GM23338 (cell line): ENCODE measurements at regions not wholly inside any gene's neighbourhood (a gene's known extent, or its start where the extent isn't known, plus 50 kb on each side); places are given as distances from the start of the nearest gene placed in this dataset.

Source experiments
- ATAC-seq: fragments of 200-7000 bp; cut with Tn5 transposase; 3 replicates; pipeline ENCODE4 v1.9.1; 2020
- DNase-seq: peaks from one replicate; pipeline ENCODE4 v3.0.0-alpha.2; 2015; ENCODE audit warnings: low spot score
- H2AFZ ChIP-seq: fragments of 200-600 bp; sonication (generic); 2 replicates; pipeline ENCODE4 v1.8.0; 2016; ENCODE audit warnings: antibody characterized with exemption, mild to moderate bottlenecking, moderate library complexity
- H3F3A ChIP-seq: fragments of 200-600 bp; sonication (generic); replicated peaks from 2 replicates; pipeline ENCODE4 v1.8.0; 2017; ENCODE audit warnings: antibody characterized with exemption, mixed run types, low read depth
- H3K27ac ChIP-seq: fragments of 200-600 bp; sonication (generic); 2 replicates; pipeline ENCODE4 v1.6.1; 2016; ENCODE audit warnings: low read depth
- H3K27me3 ChIP-seq: fragments of 200-600 bp; sonication (generic); 2 replicates; pipeline ENCODE4 v1.8.0; 2016; ENCODE audit warnings: mild to moderate bottlenecking, mixed run types, moderate library complexity; ENCODE audit not compliant: insufficient read depth
- H3K36me3 ChIP-seq: fragments of 200-600 bp; sonication (generic); 2 replicates; pipeline ENCODE4 v1.8.0; 2016; ENCODE audit warnings: mild to moderate bottlenecking; ENCODE audit not compliant: insufficient read depth
- H3K4me1 ChIP-seq: fragments of 200-600 bp; sonication (generic); 2 replicates; pipeline ENCODE4 v1.8.0; 2016; ENCODE audit warnings: mild to moderate bottlenecking, moderate library complexity; ENCODE audit not compliant: insufficient read depth
- H3K4me2 ChIP-seq: fragments of 200-600 bp; sonication (generic); 2 replicates; pipeline ENCODE4 v1.7.1; 2017; ENCODE audit warnings: mixed run types
- H3K4me3 ChIP-seq: fragments of 200-600 bp; sonication (generic); 2 replicates; pipeline ENCODE4 v1.6.1; 2016; ENCODE audit warnings: mixed run types
- H3K79me2 ChIP-seq: fragments of 200-600 bp; sonication (generic); replicated peaks from 2 replicates; pipeline ENCODE4 v1.8.0; 2017; ENCODE audit warnings: mild to moderate bottlenecking; ENCODE audit not compliant: insufficient read depth
- H3K9me2 ChIP-seq: fragments of 200-600 bp; sonication (generic); 2 replicates; pipeline ENCODE4 v1.8.0; 2017; ENCODE audit not compliant: insufficient read depth
- H4K20me1 ChIP-seq: fragments of 200-600 bp; sonication (generic); replicated peaks from 2 replicates; pipeline ENCODE4 v1.8.0; 2017; ENCODE audit warnings: mild to moderate bottlenecking; ENCODE audit not compliant: insufficient read depth
- H3K27ac Mint-ChIP-seq: 2 replicates; pipeline ENCODE4 v1.8.0; 2020; ENCODE audit warnings: inconsistent platforms, mild to moderate bottlenecking, moderate library complexity, mixed read lengths
- H3K27me3 Mint-ChIP-seq: 3 replicates; pipeline ENCODE4 v1.8.0; 2022; ENCODE audit warnings: low read depth, mild to moderate bottlenecking, moderate library complexity, mixed read lengths, inconsistent platforms; ENCODE audit not compliant: insufficient read depth, poor library complexity
- H3K36me3 Mint-ChIP-seq: 3 replicates; pipeline ENCODE4 v1.8.0; 2021; ENCODE audit warnings: low read depth, mild to moderate bottlenecking, inconsistent platforms, moderate library complexity, mixed read lengths
- H3K4me1 Mint-ChIP-seq: 3 replicates; pipeline ENCODE4 v1.8.0; 2020; ENCODE audit warnings: mild to moderate bottlenecking, inconsistent platforms, mixed read lengths
- H3K4me3 Mint-ChIP-seq: 3 replicates; pipeline ENCODE4 v1.8.0; 2021; ENCODE audit warnings: moderate library complexity, mild to moderate bottlenecking, inconsistent platforms, mixed read lengths
- H3K9me3 Mint-ChIP-seq: 3 replicates; pipeline ENCODE4 v1.8.0; 2020; ENCODE audit warnings: moderate library complexity, mild to moderate bottlenecking, inconsistent platforms, mixed read lengths
- CREB1 ChIP-seq: fragments of 250-450 bp; sonication (Bioruptor Pico); IDR thresholded peaks from 2 replicates; pipeline ENCODE4 v1.5.0; 2020; ENCODE audit warnings: low read depth, mild to moderate bottlenecking, moderate library complexity
- EZH2 ChIP-seq: fragments of 200-600 bp; sonication (generic); IDR thresholded peaks from one replicate; pipeline ENCODE4 v1.8.0; 2017; ENCODE audit warnings: antibody characterized with exemption, mild to moderate bottlenecking, low read depth; ENCODE audit not compliant: unreplicated experiment
- EZH2phosphoT487 ChIP-seq: fragments of 200-600 bp; sonication (generic); IDR thresholded peaks from one replicate; pipeline ENCODE4 v1.8.1; 2018; ENCODE audit warnings: antibody characterized with exemption; ENCODE audit not compliant: unreplicated experiment
- POLR2AphosphoS5 ChIP-seq: IDR thresholded peaks from 2 replicates; pipeline ENCODE4 v1.6.1; 2016; ENCODE audit warnings: antibody characterized with exemption, low read depth
- ZNF114 ChIP-seq: fragments of 250-450 bp; sonication (Bioruptor Pico); IDR thresholded peaks from 2 replicates; pipeline ENCODE4 v1.5.0; 2020; ENCODE audit warnings: mild to moderate bottlenecking, moderate library complexity
- ZNF331 ChIP-seq: fragments of 250-450 bp; sonication (Bioruptor Pico); IDR thresholded peaks from 2 replicates; pipeline ENCODE4 v1.5.0; 2020; ENCODE audit warnings: low read depth, mild to moderate bottlenecking, moderate library complexity
- TF ChIP-seq, protein P1 (sequence below), 2 experiments: fragments of 200-600 bp in 1 of 2; sonication (generic) in 1 of 2; conservative IDR thresholded peaks; 2 replicates each; pipeline versions ENCODE4 v1.5.1 to v1.6.1; 2016 to 2017; ENCODE audit warnings: antibody characterized with exemption in 2 of 2, low read depth in 2 of 2, mild to moderate bottlenecking in 2 of 2, moderate library complexity in 1 of 2
- TF ChIP-seq, protein P2 (sequence below): IDR thresholded peaks from 2 replicates; pipeline ENCODE4 v1.6.1; 2016; ENCODE audit warnings: antibody characterized with exemption
- TF ChIP-seq, protein P3 (sequence below): fragments of 250-450 bp; sonication (Bioruptor Pico); IDR thresholded peaks from 2 replicates; pipeline ENCODE4 v1.5.0; 2020; ENCODE audit warnings: mild to moderate bottlenecking, moderate library complexity

DNA sequence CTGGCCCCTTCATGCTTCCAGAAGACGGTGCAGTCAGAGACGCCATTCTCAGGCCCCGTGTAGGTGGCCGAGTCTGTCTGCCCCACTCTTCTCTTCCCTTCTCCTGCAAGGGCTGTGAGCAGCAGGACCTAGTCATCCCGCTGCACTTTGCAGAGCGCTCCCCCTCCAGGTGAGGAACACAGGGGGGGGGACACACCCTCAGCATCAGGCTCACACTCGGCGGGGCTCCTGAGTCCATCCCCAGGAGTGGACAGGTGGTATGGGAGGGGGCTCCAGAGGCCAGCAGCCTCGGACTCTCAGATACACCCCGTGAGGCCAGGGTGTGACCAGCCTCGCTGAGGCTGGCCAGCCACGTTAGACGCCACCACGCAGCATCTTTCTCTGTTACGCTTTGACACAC lies 460.5 kb upstream of the MYT1L start:
- H3K4me3 Mint-ChIP-seq: no peak overlapping the region
- peaks cover 28% of the 10 kb centered on the region for H3K27me3 Mint-ChIP-seq
- TF ChIP-seq ZNF331: no peak
- TF ChIP-seq POLR2AphosphoS5: no peak
- H3K4me1 Mint-ChIP-seq: peaks cover 34% of the 10 kb centered on the region
- DNase-seq (no peak), ATAC-seq (no peak)
- Histone ChIP-seq H3F3A (peaks cover 12% of the 10 kb centered on the region), H3K4me1 (peaks cover 16% of the 10 kb centered on the region), H2AFZ (no peak overlapping the region), H4K20me1 (no peaks in the 10 kb centered on the region), H3K27me3 (no peaks in the 10 kb centered on the region), H3K36me3 (no peaks in the 10 kb centered on the region), H3K4me3 (no peak overlapping the region), H3K9me2 (no peaks in the 10 kb centered on the region), H3K4me2 (no peak overlapping the region), H3K79me2 (no peaks in the 10 kb centered on the region), H3K27ac (no peak overlapping the region)
- H3K36me3 Mint-ChIP-seq: no peaks in the 10 kb centered on the region; the same call in 2 of the 3 replicates
- no peak overlapping the region for H3K27ac Mint-ChIP-seq
- peaks cover 8% of the 10 kb centered on the region for H3K9me3 Mint-ChIP-seq

DNA sequence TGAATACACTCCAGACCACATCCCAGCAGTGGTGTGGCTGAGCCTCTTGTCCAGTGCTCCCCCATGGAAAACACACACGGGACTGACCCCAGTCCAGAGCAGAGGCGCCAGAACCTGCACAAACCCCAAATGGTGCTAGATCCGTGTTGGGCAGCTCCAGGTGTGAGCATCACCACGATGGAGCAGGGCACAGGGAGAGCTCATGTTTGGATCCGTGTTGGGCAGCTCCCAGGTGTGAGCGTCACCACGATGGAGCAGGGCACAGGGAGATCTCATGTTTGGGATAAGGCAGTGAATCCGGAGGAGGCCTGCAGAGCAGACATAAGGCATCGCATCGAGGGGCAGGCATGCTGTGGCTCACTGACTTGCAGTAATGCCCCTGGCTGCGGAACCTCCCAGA lies 460.0 kb upstream of the MYT1L start:
- no peak overlapping the region for H3K27ac ChIP-seq
- Mint-ChIP-seq H3K4me1 (peaks cover 34% of the 10 kb centered on the region), H3K27me3 (peaks cover 26% of the 10 kb centered on the region), H3K9me3 (peaks cover 8% of the 10 kb centered on the region), H3K36me3 (no peaks in the 10 kb centered on the region; the same call in 2 of the 3 replicates), H3K4me3 (no peak overlapping the region), H3K27ac (no peak overlapping the region)
- H3K9me2 ChIP-seq: no peaks in the 10 kb centered on the region
- H3K4me3 ChIP-seq: no peak overlapping the region
- H4K20me1 ChIP-seq: no peaks in the 10 kb centered on the region
- H2AFZ ChIP-seq: no peak overlapping the region
- H3K4me1 ChIP-seq: peaks cover 17% of the 10 kb centered on the region
- H3F3A ChIP-seq: peaks cover 12% of the 10 kb centered on the region
- ATAC-seq: no peak
- no peaks in the 10 kb centered on the region for H3K36me3 ChIP-seq
- TF ChIP-seq EZH2phosphoT487 (no peak), ZNF114 (CRISPR knock-in tag) (no peak)
- TF ChIP-seq, protein P1, sequence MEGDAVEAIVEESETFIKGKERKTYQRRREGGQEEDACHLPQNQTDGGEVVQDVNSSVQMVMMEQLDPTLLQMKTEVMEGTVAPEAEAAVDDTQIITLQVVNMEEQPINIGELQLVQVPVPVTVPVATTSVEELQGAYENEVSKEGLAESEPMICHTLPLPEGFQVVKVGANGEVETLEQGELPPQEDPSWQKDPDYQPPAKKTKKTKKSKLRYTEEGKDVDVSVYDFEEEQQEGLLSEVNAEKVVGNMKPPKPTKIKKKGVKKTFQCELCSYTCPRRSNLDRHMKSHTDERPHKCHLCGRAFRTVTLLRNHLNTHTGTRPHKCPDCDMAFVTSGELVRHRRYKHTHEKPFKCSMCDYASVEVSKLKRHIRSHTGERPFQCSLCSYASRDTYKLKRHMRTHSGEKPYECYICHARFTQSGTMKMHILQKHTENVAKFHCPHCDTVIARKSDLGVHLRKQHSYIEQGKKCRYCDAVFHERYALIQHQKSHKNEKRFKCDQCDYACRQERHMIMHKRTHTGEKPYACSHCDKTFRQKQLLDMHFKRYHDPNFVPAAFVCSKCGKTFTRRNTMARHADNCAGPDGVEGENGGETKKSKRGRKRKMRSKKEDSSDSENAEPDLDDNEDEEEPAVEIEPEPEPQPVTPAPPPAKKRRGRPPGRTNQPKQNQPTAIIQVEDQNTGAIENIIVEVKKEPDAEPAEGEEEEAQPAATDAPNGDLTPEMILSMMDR (conservative IDR thresholded peaks at IDR 0.05; ENCODE audit: low read depth in 2 of 2): no peak
- TF ChIP-seq, protein P2, sequence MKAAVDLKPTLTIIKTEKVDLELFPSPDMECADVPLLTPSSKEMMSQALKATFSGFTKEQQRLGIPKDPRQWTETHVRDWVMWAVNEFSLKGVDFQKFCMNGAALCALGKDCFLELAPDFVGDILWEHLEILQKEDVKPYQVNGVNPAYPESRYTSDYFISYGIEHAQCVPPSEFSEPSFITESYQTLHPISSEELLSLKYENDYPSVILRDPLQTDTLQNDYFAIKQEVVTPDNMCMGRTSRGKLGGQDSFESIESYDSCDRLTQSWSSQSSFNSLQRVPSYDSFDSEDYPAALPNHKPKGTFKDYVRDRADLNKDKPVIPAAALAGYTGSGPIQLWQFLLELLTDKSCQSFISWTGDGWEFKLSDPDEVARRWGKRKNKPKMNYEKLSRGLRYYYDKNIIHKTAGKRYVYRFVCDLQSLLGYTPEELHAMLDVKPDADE: no peak
- H3K27me3 ChIP-seq: no peaks in the 10 kb centered on the region
- no peaks in the 10 kb centered on the region for H3K79me2 ChIP-seq
- no peak for DNase-seq
- H3K4me2 ChIP-seq: no peak overlapping the region

DNA sequence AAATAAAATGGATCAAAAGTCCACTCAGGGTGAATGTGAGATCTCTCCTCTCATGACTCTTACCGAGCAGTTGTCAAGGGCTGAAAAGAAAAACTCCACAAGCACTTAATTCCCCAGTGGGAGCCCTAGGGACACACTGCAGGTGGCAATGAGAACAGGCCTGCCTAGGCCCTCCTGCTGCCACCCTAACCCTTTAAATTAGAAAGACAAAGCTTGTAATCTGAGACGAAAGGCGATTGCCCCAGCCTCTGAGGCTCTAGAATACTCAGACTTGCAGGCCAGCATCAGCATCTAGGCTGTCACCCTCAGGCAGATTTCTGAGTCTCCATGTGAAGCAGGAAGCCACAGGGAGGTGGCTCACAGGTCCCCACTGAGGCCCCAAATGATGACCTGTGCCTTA lies 457.0 kb upstream of the MYT1L start:
- Mint-ChIP-seq H3K27ac (peak overlapping the region; percentile 94), H3K36me3 (no peaks in the 10 kb centered on the region; the same call in 2 of the 3 replicates), H3K4me3 (no peak overlapping the region), H3K9me3 (peaks cover 4% of the 10 kb centered on the region; the same call in 2 of the 3 replicates), H3K27me3 (peaks cover 26% of the 10 kb centered on the region), H3K4me1 (peaks cover 37% of the 10 kb centered on the region)
- peak overlapping the region; percentile 24 for H3K4me2 ChIP-seq
- peaks cover 17% of the 10 kb centered on the region for H3K4me1 ChIP-seq
- peak; percentile 89 for DNase-seq
- H3K27me3 ChIP-seq: no peaks in the 10 kb centered on the region
- peaks cover 12% of the 10 kb centered on the region for H3F3A ChIP-seq
- no peak overlapping the region for H3K4me3 ChIP-seq
- H3K27ac ChIP-seq: peak overlapping the region; percentile 87
- no peaks in the 10 kb centered on the region for H3K36me3 ChIP-seq
- H4K20me1 ChIP-seq: no peaks in the 10 kb centered on the region
- H3K9me2 ChIP-seq: no peaks in the 10 kb centered on the region
- H3K79me2 ChIP-seq: no peaks in the 10 kb centered on the region
- peak; percentile 96 for ATAC-seq
- H2AFZ ChIP-seq: no peak overlapping the region
- TF ChIP-seq, protein P3, sequence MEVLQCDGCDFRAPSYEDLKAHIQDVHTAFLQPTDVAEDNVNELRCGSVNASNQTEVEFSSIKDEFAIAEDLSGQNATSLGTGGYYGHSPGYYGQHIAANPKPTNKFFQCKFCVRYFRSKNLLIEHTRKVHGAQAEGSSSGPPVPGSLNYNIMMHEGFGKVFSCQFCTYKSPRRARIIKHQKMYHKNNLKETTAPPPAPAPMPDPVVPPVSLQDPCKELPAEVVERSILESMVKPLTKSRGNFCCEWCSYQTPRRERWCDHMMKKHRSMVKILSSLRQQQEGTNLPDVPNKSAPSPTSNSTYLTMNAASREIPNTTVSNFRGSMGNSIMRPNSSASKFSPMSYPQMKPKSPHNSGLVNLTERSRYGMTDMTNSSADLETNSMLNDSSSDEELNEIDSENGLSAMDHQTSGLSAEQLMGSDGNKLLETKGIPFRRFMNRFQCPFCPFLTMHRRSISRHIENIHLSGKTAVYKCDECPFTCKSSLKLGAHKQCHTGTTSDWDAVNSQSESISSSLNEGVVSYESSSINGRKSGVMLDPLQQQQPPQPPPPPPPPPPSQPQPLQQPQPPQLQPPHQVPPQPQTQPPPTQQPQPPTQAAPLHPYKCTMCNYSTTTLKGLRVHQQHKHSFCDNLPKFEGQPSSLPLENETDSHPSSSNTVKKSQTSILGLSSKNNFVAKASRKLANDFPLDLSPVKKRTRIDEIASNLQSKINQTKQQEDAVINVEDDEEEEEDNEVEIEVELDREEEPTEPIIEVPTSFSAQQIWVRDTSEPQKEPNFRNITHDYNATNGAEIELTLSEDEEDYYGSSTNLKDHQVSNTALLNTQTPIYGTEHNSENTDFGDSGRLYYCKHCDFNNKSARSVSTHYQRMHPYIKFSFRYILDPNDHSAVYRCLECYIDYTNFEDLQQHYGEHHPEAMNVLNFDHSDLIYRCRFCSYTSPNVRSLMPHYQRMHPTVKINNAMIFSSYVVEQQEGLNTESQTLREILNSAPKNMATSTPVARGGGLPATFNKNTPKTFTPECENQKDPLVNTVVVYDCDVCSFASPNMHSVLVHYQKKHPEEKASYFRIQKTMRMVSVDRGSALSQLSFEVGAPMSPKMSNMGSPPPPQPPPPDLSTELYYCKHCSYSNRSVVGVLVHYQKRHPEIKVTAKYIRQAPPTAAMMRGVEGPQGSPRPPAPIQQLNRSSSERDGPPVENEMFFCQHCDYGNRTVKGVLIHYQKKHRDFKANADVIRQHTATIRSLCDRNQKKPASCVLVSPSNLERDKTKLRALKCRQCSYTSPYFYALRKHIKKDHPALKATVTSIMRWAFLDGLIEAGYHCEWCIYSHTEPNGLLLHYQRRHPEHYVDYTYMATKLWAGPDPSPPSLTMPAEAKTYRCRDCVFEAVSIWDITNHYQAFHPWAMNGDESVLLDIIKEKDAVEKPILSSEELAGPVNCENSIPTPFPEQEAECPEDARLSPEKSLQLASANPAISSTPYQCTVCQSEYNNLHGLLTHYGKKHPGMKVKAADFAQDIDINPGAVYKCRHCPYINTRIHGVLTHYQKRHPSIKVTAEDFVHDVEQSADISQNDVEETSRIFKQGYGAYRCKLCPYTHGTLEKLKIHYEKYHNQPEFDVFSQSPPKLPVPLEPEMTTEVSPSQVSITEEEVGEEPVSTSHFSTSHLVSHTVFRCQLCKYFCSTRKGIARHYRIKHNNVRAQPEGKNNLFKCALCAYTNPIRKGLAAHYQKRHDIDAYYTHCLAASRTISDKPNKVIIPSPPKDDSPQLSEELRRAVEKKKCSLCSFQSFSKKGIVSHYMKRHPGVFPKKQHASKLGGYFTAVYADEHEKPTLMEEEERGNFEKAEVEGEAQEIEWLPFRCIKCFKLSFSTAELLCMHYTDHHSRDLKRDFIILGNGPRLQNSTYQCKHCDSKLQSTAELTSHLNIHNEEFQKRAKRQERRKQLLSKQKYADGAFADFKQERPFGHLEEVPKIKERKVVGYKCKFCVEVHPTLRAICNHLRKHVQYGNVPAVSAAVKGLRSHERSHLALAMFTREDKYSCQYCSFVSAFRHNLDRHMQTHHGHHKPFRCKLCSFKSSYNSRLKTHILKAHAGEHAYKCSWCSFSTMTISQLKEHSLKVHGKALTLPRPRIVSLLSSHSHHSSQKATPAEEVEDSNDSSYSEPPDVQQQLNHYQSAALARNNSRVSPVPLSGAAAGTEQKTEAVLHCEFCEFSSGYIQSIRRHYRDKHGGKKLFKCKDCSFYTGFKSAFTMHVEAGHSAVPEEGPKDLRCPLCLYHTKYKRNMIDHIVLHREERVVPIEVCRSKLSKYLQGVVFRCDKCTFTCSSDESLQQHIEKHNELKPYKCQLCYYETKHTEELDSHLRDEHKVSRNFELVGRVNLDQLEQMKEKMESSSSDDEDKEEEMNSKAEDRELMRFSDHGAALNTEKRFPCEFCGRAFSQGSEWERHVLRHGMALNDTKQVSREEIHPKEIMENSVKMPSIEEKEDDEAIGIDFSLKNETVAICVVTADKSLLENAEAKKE (CRISPR knock-in tag): peak; percentile 73
- TF ChIP-seq CREB1 (CRISPR knock-in tag) (no peak), EZH2 (no peak)
